ENCODE measurements at regions not wholly inside any gene's neighbourhood (a gene's known extent, or its start where the extent isn't known, plus 50 kb on each side); places are given as distances from the start of the nearest gene placed in this dataset.

DNA sequence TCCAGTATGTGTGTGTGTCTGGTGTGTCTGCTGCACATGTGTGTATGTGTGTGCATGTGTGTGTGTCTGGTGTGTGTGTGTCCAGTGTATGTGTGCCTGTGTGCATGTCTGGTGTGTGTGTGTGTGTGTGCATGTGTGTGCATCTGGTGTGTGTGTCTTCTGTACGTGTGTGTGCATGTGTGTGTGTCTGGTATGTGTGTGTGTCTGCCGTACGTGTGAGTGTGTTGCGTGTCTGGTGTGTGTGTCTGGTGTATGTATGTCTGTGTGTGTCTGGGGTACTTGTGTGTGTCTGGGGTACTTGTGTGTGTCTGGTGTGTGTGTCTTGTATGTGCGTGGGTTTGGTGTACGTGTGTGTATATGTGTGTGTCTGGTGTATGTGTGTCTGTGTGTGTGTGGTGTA is 289.1 kb upstream of the SHH start:
- TF ChIP-seq, protein P1, sequence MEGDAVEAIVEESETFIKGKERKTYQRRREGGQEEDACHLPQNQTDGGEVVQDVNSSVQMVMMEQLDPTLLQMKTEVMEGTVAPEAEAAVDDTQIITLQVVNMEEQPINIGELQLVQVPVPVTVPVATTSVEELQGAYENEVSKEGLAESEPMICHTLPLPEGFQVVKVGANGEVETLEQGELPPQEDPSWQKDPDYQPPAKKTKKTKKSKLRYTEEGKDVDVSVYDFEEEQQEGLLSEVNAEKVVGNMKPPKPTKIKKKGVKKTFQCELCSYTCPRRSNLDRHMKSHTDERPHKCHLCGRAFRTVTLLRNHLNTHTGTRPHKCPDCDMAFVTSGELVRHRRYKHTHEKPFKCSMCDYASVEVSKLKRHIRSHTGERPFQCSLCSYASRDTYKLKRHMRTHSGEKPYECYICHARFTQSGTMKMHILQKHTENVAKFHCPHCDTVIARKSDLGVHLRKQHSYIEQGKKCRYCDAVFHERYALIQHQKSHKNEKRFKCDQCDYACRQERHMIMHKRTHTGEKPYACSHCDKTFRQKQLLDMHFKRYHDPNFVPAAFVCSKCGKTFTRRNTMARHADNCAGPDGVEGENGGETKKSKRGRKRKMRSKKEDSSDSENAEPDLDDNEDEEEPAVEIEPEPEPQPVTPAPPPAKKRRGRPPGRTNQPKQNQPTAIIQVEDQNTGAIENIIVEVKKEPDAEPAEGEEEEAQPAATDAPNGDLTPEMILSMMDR (IDR thresholded peaks at IDR 0.05) = no peak
- TF ChIP-seq POLR2AphosphoS5 (IDR thresholded peaks at IDR 0.05) (no peak), POLR2A (IDR thresholded peaks at IDR 0.05) (no peak), EP300 (IDR thresholded peaks at IDR 0.05) (no peak)

Measured in upper lobe of left lung (tissue), 4 donors.